NCI-H2029 treated with DMSO at 0.1 percent for 48 hours (cell line): ENCODE measurements at regions not wholly inside any gene's neighbourhood (a gene's known extent, or its start where the extent isn't known, plus 50 kb on each side); places are given as distances from the start of the nearest gene placed in this dataset.

ENCODE experiments used
- DNase-seq: peaks from one replicate; lab custom pipeline; 2025; lab: John Stamatoyannopoulos, UW

DNA sequence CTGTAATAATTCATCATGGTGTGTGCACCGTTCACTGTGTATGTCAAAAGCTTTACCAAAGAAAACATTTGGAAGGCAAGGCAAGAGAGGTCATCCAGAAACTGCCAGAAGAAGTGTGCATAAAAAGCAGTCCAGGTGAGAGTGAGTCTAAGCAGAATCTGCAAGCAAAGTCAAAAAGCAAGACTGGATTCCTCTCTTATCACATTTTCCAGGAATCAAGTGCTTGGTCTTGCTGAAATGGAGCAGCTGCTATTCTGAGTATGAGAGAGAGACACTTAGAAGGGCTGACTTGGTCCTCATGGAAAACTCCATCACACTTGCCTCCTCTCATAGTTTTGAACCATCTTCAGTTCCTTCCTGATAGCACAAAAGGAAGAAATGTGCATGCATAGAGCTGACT, 231.3 kb downstream of the ANAPC1 start:
- DNase-seq: no peak

DNA sequence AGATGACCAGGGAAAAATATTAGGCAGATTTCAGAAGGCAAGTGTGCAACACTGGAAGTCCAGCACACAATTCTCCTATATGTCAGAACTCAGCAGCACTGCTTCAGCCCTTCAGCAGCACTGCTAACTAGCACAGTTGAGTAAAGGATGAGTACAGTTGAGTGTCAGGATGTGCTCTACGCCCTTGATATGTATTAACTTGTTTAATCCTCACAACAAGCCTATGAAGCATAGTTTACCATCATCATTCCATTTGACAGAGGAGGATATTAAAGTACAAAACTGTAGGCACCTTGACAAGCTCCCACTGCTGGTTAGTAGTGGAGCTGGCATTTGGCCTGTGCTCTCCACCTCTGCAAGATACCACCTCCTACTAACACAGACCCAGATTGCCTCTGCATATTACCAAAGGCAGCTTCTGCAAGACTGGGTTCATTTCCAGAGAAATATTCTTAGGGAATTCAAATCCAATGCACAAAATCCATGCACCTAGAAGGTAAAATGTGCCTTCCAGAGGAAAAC, 230.8 kb downstream of the ANAPC1 start:
- DNase-seq: no peak

DNA sequence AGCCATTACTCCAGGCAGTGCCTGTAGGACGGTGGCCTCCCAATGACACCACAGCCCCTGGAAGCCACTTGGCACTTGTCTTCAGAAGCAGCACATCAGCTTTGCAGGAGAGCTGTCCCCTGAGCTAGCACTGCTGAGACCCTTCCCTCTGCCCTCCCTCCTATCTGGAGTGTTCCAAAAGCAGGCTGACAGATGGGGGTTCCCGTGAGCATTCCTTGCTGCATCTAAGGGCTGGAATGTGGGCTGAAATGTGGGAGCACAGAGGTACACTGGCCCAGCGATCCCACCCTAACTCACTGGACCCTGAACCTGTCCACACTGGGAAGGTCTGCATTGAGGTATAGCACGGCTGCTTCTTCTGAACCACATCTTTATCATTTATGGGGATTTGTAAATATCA, 230.1 kb downstream of the ANAPC1 start:
- no peak for DNase-seq

DNA sequence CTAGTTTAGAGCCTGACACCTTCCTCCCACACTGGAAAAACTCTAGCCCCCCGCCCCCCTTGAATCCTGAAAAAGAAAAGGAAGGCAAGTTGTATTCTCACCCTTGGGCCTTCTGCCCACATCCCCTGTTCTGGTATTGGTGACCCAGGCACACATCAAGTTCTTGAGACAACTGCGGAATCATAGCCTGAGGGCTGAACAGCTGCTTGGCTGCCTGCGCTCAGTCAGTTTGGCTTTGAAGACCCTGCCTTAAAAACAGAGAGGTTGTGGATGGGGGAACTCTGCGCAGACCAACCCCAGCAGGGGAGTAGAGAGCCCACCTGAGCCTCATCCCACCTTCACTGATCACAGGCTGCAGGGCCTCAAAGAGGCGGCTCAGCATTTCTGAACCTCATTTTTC, 229.2 kb downstream of the ANAPC1 start:
- DNase-seq: no peak

DNA sequence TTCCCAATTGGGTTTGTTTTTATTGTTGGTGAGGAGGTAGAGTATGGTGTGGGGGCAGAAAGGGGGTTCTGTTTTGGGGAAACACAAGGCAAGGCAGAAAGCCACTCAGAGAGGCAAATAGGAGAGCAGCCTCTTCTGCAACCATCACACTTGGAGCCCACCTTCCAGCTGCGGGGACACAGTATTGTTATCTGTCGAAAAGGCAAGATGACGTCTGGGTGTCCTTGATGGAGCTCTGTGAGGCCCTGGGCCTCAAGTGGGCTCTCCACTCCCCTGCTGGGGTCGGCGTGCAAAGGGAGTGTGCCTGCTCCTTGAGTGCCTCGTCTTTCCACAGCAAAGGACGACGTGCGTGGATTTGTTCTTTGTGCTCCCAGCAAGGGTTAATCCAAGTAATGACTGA, 227.6 kb downstream of the ANAPC1 start:
- no peak for DNase-seq

DNA sequence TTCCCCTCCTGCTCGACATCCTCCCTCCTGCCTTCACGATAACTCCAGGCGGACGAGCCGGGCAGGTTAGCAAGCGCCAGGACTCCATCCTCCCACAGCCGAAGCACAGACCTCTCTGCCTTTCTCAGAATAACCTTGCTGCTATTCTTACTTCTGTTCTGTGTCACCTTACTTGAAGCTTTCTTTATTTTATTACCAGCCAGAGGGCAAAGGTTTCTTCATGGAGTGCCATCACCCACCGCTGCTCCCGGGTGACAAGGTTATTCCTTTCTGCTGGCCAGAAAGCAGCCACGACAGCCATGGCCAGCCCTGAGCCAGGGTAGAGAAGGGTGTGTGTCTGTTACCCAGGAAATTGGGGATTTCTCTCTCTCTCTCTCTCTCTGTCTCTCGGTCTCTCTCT, 227.1 kb downstream of the ANAPC1 start:
- DNase-seq: no peak

DNA sequence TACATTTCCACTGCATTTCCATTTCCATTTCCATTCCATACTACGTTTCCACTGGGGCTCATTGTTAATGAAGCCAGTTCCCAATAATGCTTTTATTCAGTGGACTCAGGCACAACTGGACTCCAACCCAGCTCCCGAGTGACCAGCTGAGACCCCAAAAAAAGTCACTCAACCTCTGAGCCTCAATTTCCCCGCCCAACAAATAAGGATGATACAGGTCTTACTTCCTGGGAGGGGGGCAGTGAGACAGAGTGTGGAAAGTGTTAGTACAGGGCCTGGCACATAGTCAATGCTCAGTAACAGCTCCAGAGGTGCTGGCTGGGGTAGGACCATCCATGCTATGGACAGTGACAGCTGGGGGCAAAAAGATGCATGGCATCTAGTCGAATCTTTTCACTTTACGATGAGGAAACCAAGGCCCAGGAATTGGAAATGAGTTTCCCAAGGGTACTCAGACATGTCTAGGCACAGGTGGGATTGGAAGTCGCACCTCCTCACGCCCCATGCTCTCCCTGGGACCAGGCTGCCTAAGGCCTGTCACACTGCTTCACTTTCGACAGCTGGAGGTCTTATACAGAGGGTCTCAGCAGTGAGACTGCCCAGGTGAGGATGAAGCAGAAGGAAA, 226.5 kb downstream of the ANAPC1 start:
- no peak for DNase-seq

DNA sequence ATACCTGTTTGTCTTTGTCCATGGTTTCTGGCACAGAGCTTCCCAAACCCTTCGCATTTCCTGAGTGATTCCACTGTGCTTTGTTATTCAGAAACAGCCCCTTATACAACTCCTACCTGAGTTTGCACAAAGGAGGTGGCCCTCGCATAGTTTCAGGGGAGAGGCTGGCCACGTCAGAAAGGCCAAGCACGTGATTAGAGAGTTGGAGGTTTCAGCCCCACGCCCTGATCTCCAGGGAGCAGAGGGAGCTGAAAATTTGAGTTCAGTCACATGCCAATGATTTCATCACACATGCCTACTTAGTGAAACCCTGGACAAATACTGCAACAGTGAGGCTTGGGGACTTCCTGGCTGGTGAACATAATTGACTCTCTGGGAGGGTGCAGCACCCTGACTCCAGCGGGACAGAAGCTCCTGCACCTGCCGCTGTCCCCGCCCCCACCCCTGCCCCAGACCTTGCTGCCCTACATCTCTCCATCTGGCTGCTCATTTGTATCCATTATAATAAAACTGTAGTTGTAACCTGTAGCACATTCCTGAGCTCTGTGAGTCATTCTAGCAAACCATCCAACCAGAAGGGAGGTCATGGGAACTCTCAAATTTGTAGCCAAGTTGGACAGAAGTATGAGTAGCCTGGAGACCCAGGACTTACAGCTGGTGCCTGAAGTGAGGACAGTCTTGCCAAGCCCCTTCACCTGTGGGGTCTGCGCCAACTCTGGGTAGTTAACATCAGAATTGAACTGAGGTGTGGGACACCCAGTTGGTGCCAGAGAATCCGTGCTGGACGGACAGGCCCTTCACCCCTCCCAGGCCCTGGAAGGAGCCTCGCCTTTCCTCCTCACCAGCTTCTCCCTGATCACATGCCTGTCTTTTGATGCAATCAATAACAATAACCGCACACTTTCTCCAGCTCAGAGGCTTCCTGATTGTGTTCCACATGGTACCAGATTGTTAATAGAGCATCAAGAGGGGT, 224.3 kb downstream of the ANAPC1 start:
- DNase-seq: no peak

DNA sequence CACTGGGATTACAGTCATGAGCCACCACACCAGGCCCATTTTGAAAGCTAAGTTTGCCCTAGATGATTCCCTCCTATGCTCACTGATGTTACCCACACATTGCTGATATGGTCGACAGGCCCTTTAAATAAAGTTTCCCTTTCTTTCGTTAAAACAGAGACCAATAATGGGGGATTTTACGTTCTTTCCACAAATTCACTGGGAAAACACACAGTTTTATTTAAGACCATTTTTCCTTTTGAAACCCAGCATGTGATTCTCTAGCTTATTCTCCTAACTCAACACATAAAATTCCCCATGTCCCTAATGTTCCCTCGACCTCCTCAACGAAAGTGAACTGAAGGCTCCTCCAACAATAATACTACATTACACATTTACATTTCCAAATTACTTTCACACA, 223.2 kb downstream of the ANAPC1 start:
- no peak for DNase-seq

DNA sequence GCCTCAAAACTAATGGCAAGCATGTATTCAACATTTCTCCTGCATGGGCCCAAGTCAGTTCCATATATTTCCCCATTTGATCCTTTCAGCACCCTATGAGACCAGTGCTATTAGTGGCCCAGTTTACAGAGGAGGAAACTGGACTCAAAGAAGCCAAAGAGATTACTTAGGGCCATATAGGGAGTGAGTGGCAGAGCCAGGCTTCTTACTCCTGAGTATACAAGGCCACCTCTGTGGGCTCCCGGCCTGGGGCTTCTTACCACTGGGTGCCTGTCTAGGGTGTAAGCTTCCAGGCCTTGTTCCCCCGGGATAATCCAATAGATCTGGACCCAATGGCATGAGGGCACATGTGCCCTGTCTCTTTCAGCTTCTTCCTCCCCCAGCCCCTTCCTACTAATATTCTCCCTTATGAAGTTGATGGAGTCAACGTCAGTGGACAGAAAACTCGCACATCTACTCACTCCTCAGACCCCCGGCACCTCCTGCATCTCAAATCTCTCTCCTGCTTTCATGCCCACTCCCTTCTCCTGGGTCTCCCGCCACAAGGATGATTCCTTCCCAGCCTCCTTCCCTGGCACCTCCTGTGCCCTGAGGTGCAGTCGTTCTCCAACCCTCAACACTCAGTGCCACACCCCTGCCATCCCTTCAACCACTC, 222.6 kb downstream of the ANAPC1 start:
- DNase-seq: no peak

DNA sequence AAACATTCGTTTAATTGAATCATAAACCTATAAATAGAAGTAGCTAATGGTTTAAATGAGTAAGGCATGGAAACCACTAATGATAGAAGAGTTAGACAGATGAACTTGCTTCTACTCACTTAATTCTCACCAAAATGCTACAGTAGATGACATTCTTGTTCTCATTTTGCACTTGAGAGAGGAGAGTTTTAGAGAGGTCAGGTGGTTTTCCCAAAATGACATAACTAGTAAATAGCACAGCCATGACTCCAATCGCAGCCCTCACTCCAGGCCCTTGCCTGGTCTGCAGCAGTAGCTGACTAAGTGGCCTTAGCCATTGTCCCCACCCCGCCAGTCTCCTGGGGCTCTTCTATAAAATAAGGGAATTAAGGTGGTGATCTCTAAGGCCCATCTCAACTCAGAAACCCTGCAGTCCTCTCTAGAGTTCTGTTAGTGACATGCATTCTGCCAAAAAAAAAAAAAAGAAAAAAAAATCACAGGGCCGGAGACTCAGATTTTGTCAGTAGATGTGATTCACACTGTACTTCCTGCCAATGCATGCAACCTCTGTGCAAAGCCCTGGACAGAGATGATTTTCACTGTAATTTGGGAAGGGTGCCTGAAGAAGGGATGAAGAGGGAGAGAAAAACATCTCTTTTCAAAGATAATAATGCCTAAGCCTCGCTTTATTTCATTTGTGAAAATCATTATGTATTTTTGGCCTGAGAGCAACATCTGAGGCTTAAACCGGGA, 221.8 kb downstream of the ANAPC1 start:
- DNase-seq: no peak

DNA sequence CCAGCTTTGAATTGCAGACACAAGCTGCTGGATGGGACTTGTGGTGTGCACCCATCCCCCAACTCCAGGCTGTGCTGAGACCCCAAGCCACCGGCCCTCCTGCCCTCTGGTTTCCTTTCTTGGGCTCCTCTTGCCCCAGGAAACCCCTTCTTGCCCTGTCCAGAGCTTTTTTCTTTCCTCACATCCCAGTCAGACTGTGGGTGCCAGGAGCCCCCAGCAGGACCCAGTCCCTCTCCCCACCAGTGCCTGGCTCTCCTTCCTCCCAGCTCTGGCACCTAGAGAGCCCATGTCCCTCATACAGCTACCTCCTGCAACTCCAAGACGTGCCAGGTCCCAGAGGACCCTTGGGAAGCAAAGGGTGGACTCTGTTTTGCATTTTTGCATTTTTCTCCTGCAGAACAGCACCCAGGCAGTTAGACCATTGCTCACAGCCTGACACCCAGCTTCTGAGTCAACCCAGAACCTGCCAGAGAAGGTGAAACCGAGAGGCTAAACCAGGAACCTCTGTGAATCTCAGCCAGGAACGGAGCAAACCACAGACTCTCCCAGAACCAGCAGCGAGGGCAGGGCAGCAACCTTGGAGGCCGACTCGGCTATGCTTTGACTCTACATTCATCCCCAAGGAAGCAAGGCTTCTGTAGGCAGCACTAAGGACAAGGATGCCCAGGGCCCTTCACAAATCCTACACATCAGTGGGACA, 221.1 kb downstream of the ANAPC1 start:
- no peak for DNase-seq

DNA sequence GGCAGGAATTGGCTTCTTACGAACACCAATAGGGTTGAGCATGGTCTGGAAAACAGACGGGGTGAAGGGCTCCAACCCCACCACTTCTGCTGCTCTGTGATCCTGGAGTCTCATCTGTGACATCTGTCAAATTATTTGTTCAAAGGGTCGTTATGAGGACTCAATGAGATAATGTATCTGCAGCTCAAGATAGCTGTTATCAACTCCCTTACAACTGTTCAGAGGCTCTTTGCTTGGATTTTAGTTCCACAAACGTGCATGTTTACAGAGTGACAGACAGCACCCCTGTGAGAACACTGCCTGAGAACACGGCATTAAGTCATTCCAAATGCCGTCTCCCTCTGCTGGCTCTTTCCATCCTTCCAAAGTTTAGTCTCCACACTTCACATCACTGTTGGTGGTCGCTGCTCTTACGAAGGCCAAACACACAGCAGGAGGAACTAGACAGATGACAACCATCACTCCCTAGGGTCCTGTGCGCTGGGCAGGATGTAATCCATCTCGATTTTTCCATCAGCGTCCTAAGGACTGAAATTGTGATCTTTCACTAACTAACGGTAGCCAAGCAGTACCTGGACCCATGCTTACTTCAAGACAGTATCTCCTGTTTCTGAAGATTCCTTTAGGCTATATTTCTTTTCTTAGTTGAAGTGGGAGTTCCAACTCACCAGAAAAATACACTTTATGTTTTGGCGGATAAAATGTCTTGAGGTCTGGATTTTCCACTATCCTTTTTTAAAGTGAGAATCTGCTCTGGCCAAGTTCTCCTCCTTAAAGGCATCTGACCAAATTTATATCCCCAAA, 220.3 kb downstream of the ANAPC1 start:
- no peak for DNase-seq

DNA sequence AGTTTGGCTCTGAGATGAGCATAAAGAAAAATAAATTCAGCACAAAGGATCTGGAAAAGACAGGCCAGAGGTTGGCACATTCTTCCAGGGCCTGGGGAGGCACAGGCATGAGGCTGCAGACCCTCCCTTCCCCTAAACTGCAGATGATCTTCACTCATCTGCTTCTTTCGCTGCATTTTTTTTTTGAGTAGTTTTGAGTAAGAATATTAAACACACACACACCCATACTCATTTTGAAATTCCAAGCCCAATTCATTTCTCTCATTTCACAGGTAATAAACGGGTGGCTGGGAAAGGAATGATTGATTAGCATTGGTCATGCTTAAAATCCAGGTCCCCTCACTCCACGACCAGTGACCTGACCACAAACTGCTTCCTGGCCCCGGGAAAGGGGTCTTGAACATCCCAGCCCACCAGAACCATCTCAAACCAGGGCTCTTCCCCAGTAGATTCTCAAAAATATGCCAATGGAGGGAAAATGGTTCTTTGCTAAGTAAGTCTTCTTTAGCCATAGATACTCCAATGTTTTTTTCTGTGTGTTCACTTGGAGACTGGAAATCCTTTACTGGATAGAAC, 219.6 kb downstream of the ANAPC1 start:
- no peak for DNase-seq

DNA sequence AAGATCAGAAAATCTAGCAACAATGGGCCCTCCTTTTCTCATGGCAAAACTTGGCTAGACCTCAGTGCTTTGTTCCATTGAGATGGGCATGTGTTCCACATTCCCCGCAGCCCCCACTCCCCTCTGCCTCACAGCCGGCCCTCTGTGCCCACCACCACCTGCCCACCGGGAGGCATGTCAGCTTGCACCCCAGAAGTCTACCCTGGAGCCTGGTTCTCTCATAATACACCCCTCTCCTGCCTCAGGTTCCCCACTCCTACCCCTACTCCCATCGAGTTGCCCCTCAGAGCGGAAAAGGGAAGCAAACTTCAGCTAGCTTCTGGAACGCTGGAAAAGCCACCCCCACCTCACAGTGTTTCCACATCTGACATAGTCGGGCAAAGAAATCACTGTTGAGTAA, 219.0 kb downstream of the ANAPC1 start:
- DNase-seq: no peak

DNA sequence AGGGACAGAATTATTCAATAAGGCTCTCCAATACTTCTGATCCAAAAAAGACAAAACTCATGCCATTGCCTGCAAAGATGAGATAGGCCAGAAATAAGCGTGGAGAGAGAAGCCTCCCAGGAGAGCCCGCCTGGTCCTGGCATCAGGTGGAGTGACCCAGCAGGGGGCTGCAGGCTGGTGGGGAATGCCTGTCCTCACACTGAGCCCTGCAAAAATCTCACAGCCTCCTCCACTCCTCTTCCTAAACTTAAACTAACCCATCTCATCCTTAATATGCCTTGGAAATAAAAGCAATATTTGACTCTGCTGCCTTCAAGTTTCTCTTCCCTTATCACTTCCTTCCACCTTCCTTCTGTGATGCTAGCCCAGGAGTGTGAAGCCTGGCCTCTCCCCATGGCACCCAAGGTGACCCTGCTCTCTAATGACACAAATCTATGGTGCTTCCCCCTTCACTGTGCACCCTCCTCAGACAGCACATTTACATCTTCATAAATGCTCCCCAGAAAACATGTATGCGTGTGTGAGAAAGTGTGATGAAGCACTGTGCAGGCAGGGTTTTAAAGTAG, 218.4 kb downstream of the ANAPC1 start:
- DNase-seq: no peak

DNA sequence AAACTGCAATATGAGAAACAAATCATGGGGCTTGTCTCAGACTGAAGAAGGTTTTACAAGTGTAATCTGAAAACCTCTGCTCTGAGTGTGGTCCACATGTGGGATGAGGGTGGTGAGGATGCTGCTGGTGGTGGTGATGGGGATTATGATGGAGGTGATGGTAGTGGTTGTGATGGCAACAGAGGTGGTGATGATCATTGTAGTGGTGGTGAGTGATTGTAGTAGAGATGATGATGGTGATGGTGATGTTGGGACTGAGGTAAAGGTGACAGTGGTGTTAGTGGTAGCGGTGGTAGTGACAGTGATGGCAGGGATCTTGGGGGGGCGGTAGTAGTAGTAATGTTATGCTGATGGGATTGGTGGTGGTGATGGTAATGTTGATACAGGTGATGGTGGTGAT, 217.8 kb downstream of the ANAPC1 start:
- no peak for DNase-seq

DNA sequence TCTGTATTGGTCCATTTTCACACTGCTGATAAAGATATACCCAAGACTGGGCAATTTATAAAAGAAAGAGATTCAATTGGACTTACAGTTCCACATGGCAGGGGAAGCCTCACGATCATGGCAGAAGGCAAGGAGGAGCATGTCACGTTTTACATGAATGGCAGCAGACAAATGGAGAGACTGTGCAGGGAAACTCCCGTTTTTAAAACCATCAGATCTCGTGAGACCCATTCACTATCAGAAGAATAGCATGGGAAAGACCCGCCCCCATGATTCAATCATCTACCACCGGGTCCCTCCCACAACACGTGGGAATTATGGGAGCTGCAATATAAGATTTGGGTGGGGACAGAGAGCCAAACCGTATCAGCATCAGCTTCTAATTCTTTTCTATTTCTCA, 217.0 kb downstream of the ANAPC1 start:
- no peak for DNase-seq

DNA sequence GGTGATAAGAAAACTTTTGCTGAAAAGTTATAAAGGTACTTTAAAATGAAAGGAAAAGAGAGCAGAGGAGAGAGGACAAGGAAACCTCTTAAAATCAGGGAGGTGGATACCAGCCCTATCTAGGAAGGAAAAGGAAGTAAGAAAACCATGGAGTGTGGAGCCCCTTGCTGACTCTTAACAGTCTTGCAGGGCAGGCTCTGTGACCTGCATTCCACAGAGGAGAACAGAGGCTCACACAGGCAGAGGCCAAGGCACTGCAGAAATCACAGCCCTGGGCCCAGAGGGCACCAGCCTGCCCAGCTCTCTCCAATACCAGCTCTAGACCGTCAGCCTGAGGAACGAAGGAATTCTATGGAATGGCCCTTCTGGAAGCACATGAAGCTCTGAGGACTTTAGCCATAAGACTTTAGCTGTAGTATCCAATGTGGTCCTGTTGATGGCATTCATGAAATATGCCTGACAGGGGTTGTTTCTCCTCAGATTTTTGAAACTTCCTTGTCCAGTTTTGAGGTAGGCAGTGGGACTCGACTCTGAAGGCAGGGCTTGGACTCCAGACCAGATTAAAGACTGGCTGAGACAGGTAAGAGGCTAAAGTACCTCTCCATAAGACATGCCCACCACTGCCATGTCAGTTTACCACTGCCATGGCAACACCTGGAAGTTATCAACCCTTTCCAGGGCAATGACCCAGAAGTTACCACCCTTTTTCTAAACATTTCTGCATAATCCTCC, 216.3 kb downstream of the ANAPC1 start:
- no peak for DNase-seq
